ENCODE measurements at regions not wholly inside any gene's neighbourhood (a gene's known extent, or its start where the extent isn't known, plus 50 kb on each side); places are given as distances from the start of the nearest gene placed in this dataset.
"Not testable (repeated sequence)": the region's sequence is repeated elsewhere in the genome, so short reads cannot be mapped to it uniquely, and the experiment has no call there.

GRCh38 chr1:182331387-182331786, 60.2 kb downstream of the GLUL start:
- CTCF ChIA-PET: no interaction called here
- DNase-seq: no peak
- peaks cover 10% of the 10 kb centered on the region for H3K27me3 Mint-ChIP-seq
- no peak overlapping the region for H3K27ac Mint-ChIP-seq
- H3K4me1 Mint-ChIP-seq: no peaks in the 10 kb centered on the region
- H3K36me3 Mint-ChIP-seq: no peaks in the 10 kb centered on the region
- no peak overlapping the region for H3K4me3 Mint-ChIP-seq
- H3K9me3 Mint-ChIP-seq: no peaks in the 10 kb centered on the region

GRCh38 chr1:182330303-182330702, 61.3 kb downstream of the GLUL start:
- no peaks in the 10 kb centered on the region for H3K36me3 Mint-ChIP-seq

GRCh38 chr1:182329471-182329870, 62.1 kb downstream of the GLUL start:
- CTCF ChIA-PET: no interaction called here
- Mint-ChIP-seq H3K4me1 (no peaks in the 10 kb centered on the region), H3K36me3 (no peaks in the 10 kb centered on the region), H3K27me3 (peaks cover 4% of the 10 kb centered on the region), H3K9me3 (no peaks in the 10 kb centered on the region), H3K4me3 (no peak overlapping the region), H3K27ac (no peak overlapping the region)
- no peak for DNase-seq

More at GRCh38 chr1:182330303-182330702, 61.3 kb downstream of the GLUL start:
- Mint-ChIP-seq H3K4me1 (no peaks in the 10 kb centered on the region), H3K27ac (no peak overlapping the region), H3K27me3 (peaks cover 10% of the 10 kb centered on the region), H3K4me3 (no peak overlapping the region), H3K9me3 (no peaks in the 10 kb centered on the region)
- CTCF ChIA-PET: no interaction called here
- DNase-seq: no peak

GRCh38 chr1:182328591-182328990, 63.0 kb downstream of the GLUL start:
- H3K27ac Mint-ChIP-seq: no peak overlapping the region

GRCh38 chr1:182325339-182325738, 66.3 kb downstream of the GLUL start:
- H3K4me1 Mint-ChIP-seq: no peaks in the 10 kb centered on the region
- H3K27ac Mint-ChIP-seq: no peak overlapping the region
- H3K27me3 Mint-ChIP-seq: no peaks in the 10 kb centered on the region
- no peak for DNase-seq
- H3K4me3 Mint-ChIP-seq: no peak overlapping the region
- H3K9me3 Mint-ChIP-seq: no peaks in the 10 kb centered on the region
- no peaks in the 10 kb centered on the region for H3K36me3 Mint-ChIP-seq
- CTCF ChIA-PET: no interaction called here

More at GRCh38 chr1:182328591-182328990, 63.0 kb downstream of the GLUL start:
- Mint-ChIP-seq H3K27me3 (no peaks in the 10 kb centered on the region), H3K9me3 (no peaks in the 10 kb centered on the region), H3K4me1 (no peaks in the 10 kb centered on the region), H3K4me3 (no peak overlapping the region), H3K36me3 (no peaks in the 10 kb centered on the region)
- no peak for DNase-seq
- CTCF ChIA-PET: no interaction called here

- H3K27me3 Mint-ChIP-seq, H3K27ac Mint-ChIP-seq, DNase-seq, H3K4me3 Mint-ChIP-seq, CTCF ChIA-PET, H3K4me1 Mint-ChIP-seq, H3K9me3 Mint-ChIP-seq, H3K36me3 Mint-ChIP-seq: not testable (repeated sequence)
Observed at GRCh38 chr1:182321532-182321931, 70.1 kb downstream of the GLUL start.

GRCh38 chr1:182317611-182318161, 73.9 kb downstream of the GLUL start:
- CTCF ChIA-PET: interaction anchor here (0.6 kb wide), 1 partner anchor 263 kb away, joined by 3 read pairs; no protein-coding TSS in a partner anchor
- H3K36me3 Mint-ChIP-seq: no peaks in the 10 kb centered on the region
- peaks cover 10% of the 10 kb centered on the region for H3K27me3 Mint-ChIP-seq
- no peaks in the 10 kb centered on the region for H3K9me3 Mint-ChIP-seq
- H3K27ac Mint-ChIP-seq: no peak overlapping the region
- H3K4me1 Mint-ChIP-seq: no peaks in the 10 kb centered on the region
- no peak overlapping the region for H3K4me3 Mint-ChIP-seq
- no peak for DNase-seq

- H3K4me3 Mint-ChIP-seq, H3K9me3 Mint-ChIP-seq, H3K4me1 Mint-ChIP-seq, CTCF ChIA-PET, H3K27ac Mint-ChIP-seq, DNase-seq, H3K36me3 Mint-ChIP-seq: not testable (repeated sequence)
- H3K27me3 Mint-ChIP-seq: peaks cover 10% of the 10 kb centered on the region
Observed at GRCh38 chr1:182316454-182316853, 75.1 kb downstream of the GLUL start.

GRCh38 chr1:182315167-182315556, 76.4 kb downstream of the GLUL start:
- Mint-ChIP-seq H3K27ac (no peak overlapping the region), H3K27me3 (peaks cover 10% of the 10 kb centered on the region), H3K36me3 (no peaks in the 10 kb centered on the region), H3K4me3 (no peak overlapping the region), H3K4me1 (no peaks in the 10 kb centered on the region), H3K9me3 (no peaks in the 10 kb centered on the region)
- CTCF ChIA-PET: interaction anchor here (0.6 to 1.6 kb wide), 3 partner anchors 81 to 755 kb away, joined by 3 to 5 read pairs (median 4); no protein-coding TSS in a partner anchor
- DNase-seq: no peak

GRCh38 chr1:182309631-182310351, 81.8 kb downstream of the GLUL start:
- CTCF ChIA-PET: interaction anchor here (1.5 kb wide), 1 partner anchor 57 kb away, joined by 3 read pairs; no protein-coding TSS in a partner anchor
- no peaks in the 10 kb centered on the region for H3K36me3 Mint-ChIP-seq
- no peak overlapping the region for H3K27ac Mint-ChIP-seq
- H3K9me3 Mint-ChIP-seq: no peaks in the 10 kb centered on the region
- H3K4me3 Mint-ChIP-seq: no peak overlapping the region
- no peaks in the 10 kb centered on the region for H3K4me1 Mint-ChIP-seq
- no peaks in the 10 kb centered on the region for H3K27me3 Mint-ChIP-seq
- DNase-seq: no peak

GRCh38 chr1:182308826-182309225, 82.8 kb downstream of the GLUL start:
- H3K27ac Mint-ChIP-seq: no peak overlapping the region
- no peaks in the 10 kb centered on the region for H3K27me3 Mint-ChIP-seq
- H3K36me3 Mint-ChIP-seq: no peaks in the 10 kb centered on the region
- H3K9me3 Mint-ChIP-seq: no peaks in the 10 kb centered on the region
- H3K4me3 Mint-ChIP-seq: no peak overlapping the region
- CTCF ChIA-PET: no interaction called here
- DNase-seq: no peak
- H3K4me1 Mint-ChIP-seq: no peaks in the 10 kb centered on the region

- H3K4me1 Mint-ChIP-seq, CTCF ChIA-PET, H3K27ac Mint-ChIP-seq, H3K27me3 Mint-ChIP-seq, H3K9me3 Mint-ChIP-seq, DNase-seq, H3K4me3 Mint-ChIP-seq, H3K36me3 Mint-ChIP-seq: not testable (repeated sequence)
Observed at GRCh38 chr1:182307486-182307885, 84.1 kb downstream of the GLUL start.

- H3K4me1 Mint-ChIP-seq: peaks cover 8% of the 10 kb centered on the region
- H3K4me3 Mint-ChIP-seq: no peak overlapping the region
- H3K27ac Mint-ChIP-seq: no peak overlapping the region
- no peaks in the 10 kb centered on the region for H3K36me3 Mint-ChIP-seq
- no peak for DNase-seq
- no peaks in the 10 kb centered on the region for H3K9me3 Mint-ChIP-seq
- H3K27me3 Mint-ChIP-seq: no peaks in the 10 kb centered on the region
- CTCF ChIA-PET: no interaction called here
Observed at GRCh38 chr1:182305861-182306260, 85.7 kb downstream of the GLUL start.

- H3K36me3 Mint-ChIP-seq: no peaks in the 10 kb centered on the region
- no peak overlapping the region for H3K4me3 Mint-ChIP-seq
- H3K4me1 Mint-ChIP-seq: peaks cover 17% of the 10 kb centered on the region
- H3K27me3 Mint-ChIP-seq: no peaks in the 10 kb centered on the region
- no peak overlapping the region for H3K27ac Mint-ChIP-seq
- H3K9me3 Mint-ChIP-seq: no peaks in the 10 kb centered on the region
- CTCF ChIA-PET: interaction anchor here (0.7 to 1.5 kb wide), 3 partner anchors 84 to 408 kb away, joined by 3 read pairs; no protein-coding TSS in a partner anchor
- no peak for DNase-seq
Observed at GRCh38 chr1:182304627-182305026, 87.0 kb downstream of the GLUL start.

- Mint-ChIP-seq H3K4me3 (no peak overlapping the region), H3K36me3 (no peaks in the 10 kb centered on the region), H3K27me3 (no peaks in the 10 kb centered on the region), H3K27ac (no peak overlapping the region), H3K9me3 (no peaks in the 10 kb centered on the region), H3K4me1 (peaks cover 18% of the 10 kb centered on the region)
- CTCF ChIA-PET: interaction anchor here (0.7 to 1.5 kb wide), 3 partner anchors 85 to 408 kb away, joined by 3 read pairs; no protein-coding TSS in a partner anchor
- no peak for DNase-seq
Observed at GRCh38 chr1:182304218-182304617, 87.4 kb downstream of the GLUL start.

Measured in activated naive CD4-positive, alpha-beta T cell treated with anti-CD3 and anti-CD28 coated beads, Interleukin-2, amount 10 ng/mL, durations not matched to agents 7 days and 5 days (primary cell).